Peyer's patch (tissue), 4 donors: ENCODE measurements at regions not wholly inside any gene's neighbourhood (a gene's known extent, or its start where the extent isn't known, plus 50 kb on each side); places are given as distances from the start of the nearest gene placed in this dataset.

Source experiments
- POLR2A ChIP-seq, 2 donors: fragments of 450-650 bp; IDR thresholded peaks; one replicate each; pipeline ENCODE4 v1.5.1; 2017; ENCODE audit warnings: antibody characterized with exemption in 2 of 2, mild to moderate bottlenecking in 2 of 2, moderate library complexity in 2 of 2
- TF ChIP-seq, protein P1 (sequence below), 6 experiments: fragments of 450-650 bp in 4 of 6; fragments of 200-600 bp in 2 of 6; sonication (generic) in 1 of 6; IDR thresholded peaks; one replicate each; pipeline ENCODE4 v1.5.1; 2017 to 2019; ENCODE audit warnings: antibody characterized with exemption in 6 of 6, mild to moderate bottlenecking in 3 of 6, moderate library complexity in 1 of 6

DNA sequence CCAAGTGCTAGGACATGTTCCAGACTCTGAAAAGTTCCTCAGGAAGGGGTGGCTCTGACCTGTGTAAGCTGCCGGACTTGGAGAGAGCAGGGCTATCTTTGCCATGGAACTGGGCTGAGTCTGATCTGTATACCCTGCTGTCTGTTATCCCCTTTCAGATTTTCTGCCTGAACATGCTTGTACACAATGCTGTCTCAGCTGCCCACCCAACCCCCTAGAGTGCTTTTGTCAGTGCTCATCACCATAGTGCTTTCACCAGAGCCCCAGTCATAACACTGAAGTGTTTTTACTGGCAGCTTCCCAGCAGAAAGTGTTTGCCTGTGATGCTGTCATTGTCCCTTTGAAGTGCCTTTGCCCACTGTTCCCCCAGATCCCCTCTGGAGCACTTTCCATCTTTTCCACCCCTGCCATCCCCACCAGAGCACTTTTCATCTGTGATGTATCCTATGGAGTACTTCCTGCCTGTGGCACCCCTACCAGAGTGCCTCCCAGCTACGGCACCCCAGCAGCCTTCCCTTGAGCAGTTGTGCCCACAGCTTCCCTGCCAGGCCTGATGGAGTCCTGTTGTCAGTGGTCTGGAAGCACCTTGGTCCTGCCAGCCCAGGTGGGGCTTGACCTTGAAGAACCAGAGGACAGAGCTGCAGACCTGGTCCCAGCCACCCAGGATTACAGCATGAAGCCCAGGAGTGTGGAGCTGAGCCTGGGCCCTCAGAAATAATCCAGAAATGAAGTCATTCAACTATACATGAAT lies 397.7 kb downstream of the DIPK2A start:
- TF ChIP-seq, protein P1, sequence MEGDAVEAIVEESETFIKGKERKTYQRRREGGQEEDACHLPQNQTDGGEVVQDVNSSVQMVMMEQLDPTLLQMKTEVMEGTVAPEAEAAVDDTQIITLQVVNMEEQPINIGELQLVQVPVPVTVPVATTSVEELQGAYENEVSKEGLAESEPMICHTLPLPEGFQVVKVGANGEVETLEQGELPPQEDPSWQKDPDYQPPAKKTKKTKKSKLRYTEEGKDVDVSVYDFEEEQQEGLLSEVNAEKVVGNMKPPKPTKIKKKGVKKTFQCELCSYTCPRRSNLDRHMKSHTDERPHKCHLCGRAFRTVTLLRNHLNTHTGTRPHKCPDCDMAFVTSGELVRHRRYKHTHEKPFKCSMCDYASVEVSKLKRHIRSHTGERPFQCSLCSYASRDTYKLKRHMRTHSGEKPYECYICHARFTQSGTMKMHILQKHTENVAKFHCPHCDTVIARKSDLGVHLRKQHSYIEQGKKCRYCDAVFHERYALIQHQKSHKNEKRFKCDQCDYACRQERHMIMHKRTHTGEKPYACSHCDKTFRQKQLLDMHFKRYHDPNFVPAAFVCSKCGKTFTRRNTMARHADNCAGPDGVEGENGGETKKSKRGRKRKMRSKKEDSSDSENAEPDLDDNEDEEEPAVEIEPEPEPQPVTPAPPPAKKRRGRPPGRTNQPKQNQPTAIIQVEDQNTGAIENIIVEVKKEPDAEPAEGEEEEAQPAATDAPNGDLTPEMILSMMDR (IDR thresholded peaks at IDR 0.05): no peak
- no peak for TF ChIP-seq POLR2A (IDR thresholded peaks at IDR 0.05)
